ENCODE measurements at regions not wholly inside any gene's neighbourhood (a gene's known extent, or its start where the extent isn't known, plus 50 kb on each side); places are given as distances from the start of the nearest gene placed in this dataset.

DNA sequence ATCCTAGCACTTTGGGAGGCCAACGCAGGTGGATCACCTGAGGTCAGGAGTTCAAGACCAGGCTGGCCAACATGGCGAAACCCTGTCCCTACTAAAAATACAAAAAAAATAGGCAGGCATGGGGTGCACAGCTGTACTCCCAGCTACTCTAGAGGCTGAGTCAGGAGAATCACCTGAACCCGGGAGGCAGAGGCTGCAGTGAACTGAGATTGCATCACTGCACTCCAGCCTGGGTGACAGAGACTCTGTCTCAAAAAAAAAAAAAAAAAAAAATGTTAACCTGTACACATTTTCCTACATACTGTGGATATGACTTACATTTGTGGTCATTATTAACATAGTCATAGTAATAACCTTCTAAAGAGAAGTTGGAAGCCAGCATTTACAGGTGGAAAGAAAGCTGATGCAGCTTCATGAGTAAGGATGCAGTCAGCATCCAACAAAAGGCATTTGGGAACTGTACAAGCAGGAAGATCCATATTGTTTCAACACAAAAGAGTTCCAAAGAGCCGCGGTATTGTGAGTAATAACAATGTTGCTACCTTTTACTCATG, 186.2 kb downstream of the GPX5 start:
- peaks cover 3 to 28% (median 20%) of the 10 kb centered on the region in 3 donors for H3K9me3 ChIP-seq (ENCODE audit: control extremely low read depth in 1 of 3, control insufficient read depth in 2 of 3, insufficient read depth in 1 of 3, low read length in 2 of 3)
- ChIA-PET POLR2A (no interaction called here), CTCF (no interaction called here)
- peaks cover 10% of the 10 kb centered on the region for H3K9me3 Mint-ChIP-seq (ENCODE audit: insufficient read depth)
- peaks cover 0 to 9% of the 10 kb centered on the region in 2 donors for H3K4me1 ChIP-seq (ENCODE audit: control insufficient read depth in 2 of 2, insufficient read depth in 2 of 2, low read length in 2 of 2)
- no peak overlapping the region for H2AFZ ChIP-seq (ENCODE audit: insufficient read depth, low read depth, low read length, poor library complexity, severe bottlenecking)
- no peak overlapping the region for H3K27ac Mint-ChIP-seq
- H3K79me2 ChIP-seq (ENCODE audit: control insufficient read depth, insufficient read depth, low read length) = no peaks in the 10 kb centered on the region
- TF ChIP-seq CTCF (IDR thresholded peaks at IDR 0.05) = no peak
- no peak for TF ChIP-seq EZH2 (IDR thresholded peaks at IDR 0.05; ENCODE audit: borderline replicate concordance, insufficient read depth, low read depth, low read length, poor library complexity, severe bottlenecking)
- no peak overlapping the region for H3K4me3 ChIP-seq (ENCODE audit: control extremely low read depth in 1 of 5, extremely low read depth in 1 of 5, insufficient read depth in 1 of 5, low read depth in 2 of 5, low read length in 4 of 5)
- DNase-seq = no peak
- H3K27me3 Mint-ChIP-seq = peaks cover 51% of the 10 kb centered on the region
- no peaks in the 10 kb centered on the region for H4K20me1 ChIP-seq (ENCODE audit: control insufficient read depth, insufficient read depth, low read length, poor library complexity, severe bottlenecking)
- no peak overlapping the region for H3K9ac ChIP-seq (ENCODE audit: low read length)
- peaks cover 7% of the 10 kb centered on the region for H3K4me1 Mint-ChIP-seq
- no peak overlapping the region for H3K4me3 Mint-ChIP-seq
- no peak for ATAC-seq (ENCODE audit: low read depth)
- peaks cover 0 to 28% (median 24%) of the 10 kb centered on the region in 4 experiments for H3K27me3 ChIP-seq (replicated peaks in 1 of 4; ENCODE audit: control extremely low read depth in 1 of 4, control insufficient read depth in 3 of 4, insufficient read depth in 4 of 4, low read length in 3 of 4)
- H3K27ac ChIP-seq (ENCODE audit: low read length in 2 of 2) = no peak overlapping the region
- H3K4me2 ChIP-seq (replicated peaks; ENCODE audit: low read depth, low read length, poor library complexity, severe bottlenecking) = no peak overlapping the region
- intact Hi-C loops (cut with micrococcal nuclease) = no loop called here
- WGBS (ENCODE audit: insufficient coverage) = 72% methylated on average over 3 of the region's 5 CpGs
- no peaks in the 10 kb centered on the region for H3K36me3 ChIP-seq (replicated peaks in 1 of 2; ENCODE audit: control extremely low read depth in 1 of 2, control insufficient read depth in 1 of 2, extremely low read depth in 1 of 2, insufficient read depth in 2 of 2, low read length in 1 of 2)

DNA sequence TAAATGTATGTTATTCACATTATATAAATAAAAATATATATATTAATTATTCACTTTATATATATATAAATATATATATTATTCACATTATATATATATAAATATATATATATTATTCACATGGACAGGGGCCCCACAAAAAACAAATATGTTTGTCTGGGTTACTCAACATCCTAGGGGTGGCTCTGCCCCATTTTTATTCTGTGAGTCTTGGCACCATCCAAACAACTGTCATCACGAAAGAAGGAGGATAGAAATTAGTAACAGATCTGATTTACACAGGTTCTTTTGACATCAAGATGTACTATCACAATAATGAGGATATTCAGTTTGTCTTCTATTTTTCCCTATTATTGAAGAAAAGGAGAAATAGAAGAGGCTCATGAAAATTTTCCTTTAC, 187.3 kb downstream of the GPX5 start:
- H3K27me3 ChIP-seq (replicated peaks in 1 of 4; ENCODE audit: control extremely low read depth in 1 of 4, control insufficient read depth in 3 of 4, insufficient read depth in 4 of 4, low read length in 3 of 4) = peaks cover 0 to 28% (median 23%) of the 10 kb centered on the region in 4 experiments
- H3K9me3 ChIP-seq (ENCODE audit: control extremely low read depth in 1 of 3, control insufficient read depth in 2 of 3, insufficient read depth in 1 of 3, low read length in 2 of 3) = peaks cover 5 to 22% (median 13%) of the 10 kb centered on the region in 3 donors
- Mint-ChIP-seq H3K4me1 (peaks cover 7% of the 10 kb centered on the region), H3K4me3 (no peak overlapping the region), H3K27me3 (peaks cover 54% of the 10 kb centered on the region), H3K9me3 (ENCODE audit: insufficient read depth) (peaks cover 8% of the 10 kb centered on the region), H3K27ac (no peak overlapping the region)
- ATAC-seq (ENCODE audit: low read depth) (no peak), DNase-seq (no peak)
- CTCF ChIA-PET = no interaction called here
- H3K79me2 ChIP-seq (ENCODE audit: control insufficient read depth, insufficient read depth, low read length) = no peaks in the 10 kb centered on the region
- H2AFZ ChIP-seq (ENCODE audit: insufficient read depth, low read depth, low read length, poor library complexity, severe bottlenecking) = no peak overlapping the region
- no peak overlapping the region for H3K4me3 ChIP-seq (ENCODE audit: control extremely low read depth in 1 of 5, extremely low read depth in 1 of 5, insufficient read depth in 1 of 5, low read depth in 2 of 5, low read length in 4 of 5)
- intact Hi-C loops (cut with micrococcal nuclease) = no loop called here
- H3K36me3 ChIP-seq (replicated peaks in 1 of 2; ENCODE audit: control extremely low read depth in 1 of 2, control insufficient read depth in 1 of 2, extremely low read depth in 1 of 2, insufficient read depth in 2 of 2, low read length in 1 of 2) = no peaks in the 10 kb centered on the region
- WGBS (ENCODE audit: insufficient coverage) = no CpG with 5 or more reads among the region's 1 CpG
- POLR2A ChIA-PET = no interaction called here
- H3K4me2 ChIP-seq (replicated peaks; ENCODE audit: low read depth, low read length, poor library complexity, severe bottlenecking) = no peak overlapping the region
- no peaks in the 10 kb centered on the region for H4K20me1 ChIP-seq (ENCODE audit: control insufficient read depth, insufficient read depth, low read length, poor library complexity, severe bottlenecking)
- no peak for TF ChIP-seq CTCF (IDR thresholded peaks at IDR 0.05)
- no peak for TF ChIP-seq EZH2 (IDR thresholded peaks at IDR 0.05; ENCODE audit: borderline replicate concordance, insufficient read depth, low read depth, low read length, poor library complexity, severe bottlenecking)
- H3K9ac ChIP-seq (ENCODE audit: low read length) = no peak overlapping the region
- H3K27ac ChIP-seq (ENCODE audit: low read length in 2 of 2) = no peak overlapping the region
- H3K4me1 ChIP-seq (ENCODE audit: control insufficient read depth in 2 of 2, insufficient read depth in 2 of 2, low read length in 2 of 2) = peaks cover 0 to 9% of the 10 kb centered on the region in 2 donors

Measured in B cell (primary cell).